GM10248 (cell line): ENCODE measurements at regions not wholly inside any gene's neighbourhood (a gene's known extent, or its start where the extent isn't known, plus 50 kb on each side); places are given as distances from the start of the nearest gene placed in this dataset.
"Not testable (repeated sequence)": the region's sequence is repeated elsewhere in the genome, so short reads cannot be mapped to it uniquely, and the experiment has no call there.

Source experiments
- CTCF ChIA-PET: fragments of 300-600 bp; sonication (Branson Sonifier 250); formaldehyde crosslinking; extraction: SDS; loops from one replicate; lab custom pipeline; 2021; ENCODE audit warnings: antibody characterized with exemption; lab: Yijun Ruan, JAX
- POLR2A ChIA-PET: fragments of 350-650 bp; sonication (Branson Sonifier 250); formaldehyde crosslinking; extraction: SDS; loops from one replicate; lab custom pipeline; 2020; ENCODE audit warnings: antibody characterized with exemption; lab: Yijun Ruan, JAX
- DNase-seq: peaks from one replicate; pipeline ENCODE4 v3.0.0; 2012; ENCODE audit errors: extremely low spot score
- TF ChIP-seq, protein P1 (sequence below): IDR thresholded peaks from 2 replicates; pipeline ENCODE4 v1.5.1; 2012; ENCODE audit warnings: mild to moderate bottlenecking, low read depth; ENCODE audit errors: extremely low read depth, missing control alignments, control extremely low read depth

DNA sequence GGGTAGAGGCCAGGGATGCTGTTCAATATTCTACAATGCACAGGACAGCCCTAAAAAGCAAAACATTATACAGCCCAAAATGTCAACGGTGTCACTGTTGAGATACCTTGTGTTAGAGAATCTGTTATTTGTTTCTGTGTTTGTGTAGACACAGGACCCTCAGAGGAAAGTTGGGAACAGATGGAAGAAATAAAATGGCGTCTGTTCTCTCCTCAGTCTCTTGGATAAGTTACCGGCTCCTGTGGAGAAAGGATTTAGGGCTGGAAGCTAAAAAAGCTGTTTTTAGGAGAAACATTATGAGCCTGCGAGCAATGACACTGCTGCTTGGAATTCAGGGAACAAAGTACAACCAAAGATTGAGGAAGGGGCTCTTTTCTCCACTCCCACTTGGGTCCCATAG lies 688.6 kb upstream of the ZNF385D start:
- TF ChIP-seq, protein P1, sequence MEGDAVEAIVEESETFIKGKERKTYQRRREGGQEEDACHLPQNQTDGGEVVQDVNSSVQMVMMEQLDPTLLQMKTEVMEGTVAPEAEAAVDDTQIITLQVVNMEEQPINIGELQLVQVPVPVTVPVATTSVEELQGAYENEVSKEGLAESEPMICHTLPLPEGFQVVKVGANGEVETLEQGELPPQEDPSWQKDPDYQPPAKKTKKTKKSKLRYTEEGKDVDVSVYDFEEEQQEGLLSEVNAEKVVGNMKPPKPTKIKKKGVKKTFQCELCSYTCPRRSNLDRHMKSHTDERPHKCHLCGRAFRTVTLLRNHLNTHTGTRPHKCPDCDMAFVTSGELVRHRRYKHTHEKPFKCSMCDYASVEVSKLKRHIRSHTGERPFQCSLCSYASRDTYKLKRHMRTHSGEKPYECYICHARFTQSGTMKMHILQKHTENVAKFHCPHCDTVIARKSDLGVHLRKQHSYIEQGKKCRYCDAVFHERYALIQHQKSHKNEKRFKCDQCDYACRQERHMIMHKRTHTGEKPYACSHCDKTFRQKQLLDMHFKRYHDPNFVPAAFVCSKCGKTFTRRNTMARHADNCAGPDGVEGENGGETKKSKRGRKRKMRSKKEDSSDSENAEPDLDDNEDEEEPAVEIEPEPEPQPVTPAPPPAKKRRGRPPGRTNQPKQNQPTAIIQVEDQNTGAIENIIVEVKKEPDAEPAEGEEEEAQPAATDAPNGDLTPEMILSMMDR, result no peak
- DNase-seq, result no peak
- ChIA-PET CTCF (interaction anchor here (1.3 kb wide), 1 partner anchor 20 kb away, joined by 5 read pairs; no protein-coding TSS in a partner anchor), POLR2A (no interaction called here)

DNA sequence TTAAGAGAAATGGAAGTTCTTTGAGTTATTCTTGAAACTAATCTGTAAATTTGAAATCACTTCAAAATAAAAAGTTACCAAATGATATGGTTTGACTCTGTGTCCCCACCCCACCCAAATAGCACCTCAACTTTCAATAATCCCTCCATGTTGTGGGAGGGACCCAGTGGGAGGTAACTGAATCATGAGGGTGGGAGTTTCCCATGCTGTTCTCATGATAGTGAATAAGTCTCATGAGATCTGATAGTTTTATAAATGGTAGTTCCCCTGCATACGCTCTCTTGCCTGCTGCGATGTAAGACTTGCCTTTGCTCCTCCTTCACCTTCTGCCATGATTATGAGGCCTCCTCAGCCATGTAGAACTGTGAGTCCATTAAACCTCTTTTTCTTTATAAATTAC lies 690.7 kb upstream of the ZNF385D start:
- POLR2A ChIA-PET, result no interaction called here
- TF ChIP-seq, protein P1, result no peak
- DNase-seq, result no peak

DNA sequence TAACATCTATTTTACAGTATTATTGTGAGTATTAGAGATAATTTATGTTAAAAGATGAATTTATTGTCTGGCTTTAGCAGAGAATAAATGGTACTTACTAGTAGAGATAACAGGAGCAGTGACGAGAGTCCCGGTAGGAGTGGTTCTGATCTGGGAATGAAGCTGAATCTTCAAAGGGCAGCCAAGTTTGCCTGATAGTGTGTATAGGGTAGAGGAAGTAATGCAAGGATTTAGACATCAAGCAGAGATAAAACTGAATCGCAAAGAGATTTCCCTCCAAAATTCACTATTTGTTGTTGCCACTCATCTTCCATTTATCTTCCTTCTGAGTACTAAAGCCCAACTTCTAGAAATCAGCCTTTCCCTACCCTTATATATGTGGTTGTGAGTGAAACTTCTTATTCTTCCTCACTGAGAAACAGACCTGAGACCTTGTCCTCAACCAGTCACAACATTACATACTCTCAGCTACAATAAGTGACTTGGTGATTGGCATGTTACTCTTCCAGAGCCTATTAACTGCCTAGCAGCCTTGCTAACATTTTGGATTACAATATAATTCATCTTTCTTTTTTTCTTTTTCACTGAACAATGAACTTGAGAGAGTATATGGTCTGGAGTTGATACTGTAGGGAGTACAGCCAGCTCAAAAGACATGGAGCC lies 692.7 kb upstream of the ZNF385D start:
- TF ChIP-seq, protein P1, result no peak
- ChIA-PET POLR2A (no interaction called here), CTCF (interaction anchor here (1.1 to 1.2 kb wide), 2 partner anchors 10 to 11 kb away, joined by 3 read pairs; no protein-coding TSS in a partner anchor)
- DNase-seq, result no peak

More for the DNA sequence above, 690.7 kb upstream of the ZNF385D start:
- CTCF ChIA-PET, result no interaction called here

DNA sequence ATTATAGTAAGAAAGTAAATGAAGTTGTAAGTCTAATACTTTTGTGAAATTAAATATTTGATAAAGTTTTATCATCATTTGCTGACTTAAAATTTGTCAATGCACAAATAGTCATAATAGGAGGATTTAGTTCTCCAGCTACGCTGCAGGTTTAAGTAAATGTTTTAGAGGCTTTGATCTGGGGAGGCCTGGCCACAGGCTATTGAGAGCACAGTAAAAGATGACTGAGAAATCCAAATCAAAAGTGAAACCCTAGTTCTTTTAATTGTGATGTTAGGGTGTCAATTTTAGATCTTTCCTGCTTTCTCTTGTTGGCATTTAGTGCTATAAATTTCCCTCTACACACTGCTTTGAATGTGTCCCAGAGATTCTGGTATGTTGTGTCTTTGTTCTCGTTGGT lies 694.3 kb upstream of the ZNF385D start:
- POLR2A ChIA-PET, DNase-seq: not testable (repeated sequence)
- CTCF ChIA-PET, result interaction anchor here (1.1 kb wide), 1 partner anchor 44 kb away, joined by 3 read pairs; no protein-coding TSS in a partner anchor

DNA sequence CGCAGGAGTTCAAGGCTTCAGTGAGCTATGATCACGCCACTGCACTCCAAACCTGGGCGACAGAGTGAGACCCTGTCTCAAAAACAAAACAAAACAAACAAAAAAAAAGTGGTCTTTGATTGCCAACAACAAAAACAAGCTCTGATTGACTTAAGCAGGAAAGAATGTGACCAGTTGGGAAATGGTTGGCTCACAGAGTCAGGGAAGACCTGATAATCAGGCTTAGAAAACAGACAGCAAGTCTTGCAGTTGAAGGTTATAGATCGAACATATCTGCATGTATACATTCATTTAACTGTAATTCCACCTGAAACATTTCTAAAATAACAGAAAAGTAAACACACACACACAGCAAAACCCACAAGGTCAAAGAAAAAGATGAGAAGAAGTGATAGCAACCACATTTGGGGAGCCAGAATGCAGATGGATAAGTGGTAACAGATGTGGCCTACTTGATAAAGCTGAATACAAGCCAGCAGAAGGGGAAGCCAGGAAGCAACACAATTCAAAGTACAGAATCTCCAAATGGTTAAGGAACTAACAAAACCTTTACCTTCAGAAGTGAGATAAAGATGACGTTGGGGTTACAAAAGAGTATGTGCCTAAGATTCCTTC lies 699.9 kb upstream of the ZNF385D start:
- ChIA-PET POLR2A (no interaction called here), CTCF (no interaction called here)
- TF ChIP-seq, protein P1, result no peak
- no peak for DNase-seq

DNA sequence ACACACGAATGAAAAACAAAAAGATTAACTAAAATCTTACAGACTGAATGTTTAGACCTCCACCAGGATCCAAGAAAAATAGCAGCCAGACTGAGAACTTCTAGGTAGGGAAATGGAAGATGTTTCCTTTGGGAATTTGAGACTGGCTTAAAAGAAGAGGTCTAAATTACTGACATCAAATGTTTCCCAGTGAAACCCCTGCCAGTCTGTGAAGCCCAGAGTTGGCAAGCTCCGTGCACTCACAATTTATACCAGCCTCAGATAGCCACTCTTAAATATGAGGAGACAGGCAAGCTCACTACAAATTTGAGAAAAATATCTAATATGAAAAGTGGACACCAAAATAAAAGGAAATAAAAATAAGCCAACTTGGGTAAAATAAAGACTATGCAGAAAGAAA lies 700.5 kb upstream of the ZNF385D start:
- TF ChIP-seq, protein P1, result no peak
- ChIA-PET CTCF (no interaction called here), POLR2A (no interaction called here)
- no peak for DNase-seq
